ENCODE measurements at regions not wholly inside any gene's neighbourhood (a gene's known extent, or its start where the extent isn't known, plus 50 kb on each side); places are given as distances from the start of the nearest gene placed in this dataset.

GRCh38 chr6:163772701-163773100 lies 358.2 kb downstream of the QKI start:
- ATAC-seq (ENCODE audit: poor library complexity) (no peak), DNase-seq (no peak)
- H3K27ac Mint-ChIP-seq, result no peak overlapping the region
- Histone ChIP-seq H3K4me1 (ENCODE audit: insufficient read depth, low read length) (no peaks in the 10 kb centered on the region), H3K9me3 (ENCODE audit: control insufficient read depth in 1 of 2, insufficient read depth in 1 of 2, low read length in 2 of 2) (no peaks in the 10 kb centered on the region), H3K27ac (ENCODE audit: low read depth in 1 of 2, low read length in 2 of 2) (no peak overlapping the region), H3K27me3 (ENCODE audit: control insufficient read depth in 1 of 2, insufficient read depth in 2 of 2, low read length in 2 of 2) (no peaks in the 10 kb centered on the region), H3K4me3 (ENCODE audit: low read length) (no peak overlapping the region), H3K36me3 (ENCODE audit: insufficient read depth, low read length) (no peaks in the 10 kb centered on the region)
- ChIA-PET POLR2A (no interaction called here), CTCF (no interaction called here)
- intact Hi-C loops (cut with DNase I, micrococcal nuclease), result no loop called here
- no peak overlapping the region for H3K4me3 Mint-ChIP-seq
- H3K9me3 Mint-ChIP-seq, result no peaks in the 10 kb centered on the region
- H3K27me3 Mint-ChIP-seq, result peaks cover 10% of the 10 kb centered on the region
- no peak for TF ChIP-seq CTCF (IDR thresholded peaks at IDR 0.05)
- H3K36me3 Mint-ChIP-seq (ENCODE audit: low read depth), result no peaks in the 10 kb centered on the region
- no peaks in the 10 kb centered on the region for H3K4me1 Mint-ChIP-seq (ENCODE audit: low read depth)

GRCh38 chr6:163771180-163771579 lies 356.7 kb downstream of the QKI start:
- Histone ChIP-seq H3K4me3 (ENCODE audit: low read length) (no peak overlapping the region), H3K36me3 (ENCODE audit: insufficient read depth, low read length) (no peaks in the 10 kb centered on the region), H3K4me1 (ENCODE audit: insufficient read depth, low read length) (no peaks in the 10 kb centered on the region), H3K9me3 (ENCODE audit: control insufficient read depth in 1 of 2, insufficient read depth in 1 of 2, low read length in 2 of 2) (no peaks in the 10 kb centered on the region), H3K27me3 (ENCODE audit: control insufficient read depth in 1 of 2, insufficient read depth in 2 of 2, low read length in 2 of 2) (no peaks in the 10 kb centered on the region), H3K27ac (ENCODE audit: low read depth in 1 of 2, low read length in 2 of 2) (no peak overlapping the region)
- H3K27me3 Mint-ChIP-seq, result peaks cover 9% of the 10 kb centered on the region
- intact Hi-C loops (cut with DNase I, micrococcal nuclease), result no loop called here
- no peaks in the 10 kb centered on the region for H3K9me3 Mint-ChIP-seq
- no peaks in the 10 kb centered on the region for H3K36me3 Mint-ChIP-seq (ENCODE audit: low read depth)
- no peak for DNase-seq
- POLR2A ChIA-PET, result no interaction called here
- no peak overlapping the region for H3K4me3 Mint-ChIP-seq
- ATAC-seq (ENCODE audit: poor library complexity), result no peak
- H3K4me1 Mint-ChIP-seq (ENCODE audit: low read depth), result no peaks in the 10 kb centered on the region
- CTCF ChIA-PET, result no interaction called here
- no peak for TF ChIP-seq CTCF (IDR thresholded peaks at IDR 0.05)
- no peak overlapping the region for H3K27ac Mint-ChIP-seq

- intact Hi-C loops (cut with DNase I, micrococcal nuclease), result no loop called here
- DNase-seq, result no peak
- H3K9me3 ChIP-seq (ENCODE audit: control insufficient read depth in 1 of 2, insufficient read depth in 1 of 2, low read length in 2 of 2), result no peaks in the 10 kb centered on the region
- Mint-ChIP-seq H3K36me3 (ENCODE audit: low read depth) (no peaks in the 10 kb centered on the region), H3K9me3 (no peaks in the 10 kb centered on the region), H3K4me3 (no peak overlapping the region), H3K27me3 (peaks cover 17% of the 10 kb centered on the region), H3K4me1 (ENCODE audit: low read depth) (no peaks in the 10 kb centered on the region), H3K27ac (no peak overlapping the region)
- no peak for ATAC-seq (ENCODE audit: poor library complexity)
- no peaks in the 10 kb centered on the region for H3K36me3 ChIP-seq (ENCODE audit: insufficient read depth, low read length)
- ChIA-PET POLR2A (no interaction called here), CTCF (no interaction called here)
- H3K27me3 ChIP-seq (ENCODE audit: control insufficient read depth in 1 of 2, insufficient read depth in 2 of 2, low read length in 2 of 2), result no peaks in the 10 kb centered on the region
- H3K27ac ChIP-seq (ENCODE audit: low read depth in 1 of 2, low read length in 2 of 2), result no peak overlapping the region
- TF ChIP-seq CTCF (IDR thresholded peaks at IDR 0.05), result no peak
- H3K4me3 ChIP-seq (ENCODE audit: low read length), result no peak overlapping the region
- H3K4me1 ChIP-seq (ENCODE audit: insufficient read depth, low read length), result no peaks in the 10 kb centered on the region
These were observed 354.4 kb downstream of the QKI start for GRCh38 chr6:163768905-163769304.

Measured in CD4-positive, alpha-beta T cell (primary cell).